ENCODE measurements at regions not wholly inside any gene's neighbourhood (a gene's known extent, or its start where the extent isn't known, plus 50 kb on each side); places are given as distances from the start of the nearest gene placed in this dataset.

GRCh38 chr2:216920143-216920876 is 60.4 kb upstream of the TNP1 start:
- TF ChIP-seq CTCF (IDR thresholded peaks at IDR 0.05), result no peak
- no peak for TF ChIP-seq ZFX (IDR thresholded peaks at IDR 0.05; ENCODE audit: borderline replicate concordance)
